Caki2 (cell line): ENCODE measurements at regions not wholly inside any gene's neighbourhood (a gene's known extent, or its start where the extent isn't known, plus 50 kb on each side); places are given as distances from the start of the nearest gene placed in this dataset.
"Not testable (repeated sequence)": the region's sequence is repeated elsewhere in the genome, so short reads cannot be mapped to it uniquely, and the experiment has no call there.

ENCODE experiments used
- DNase-seq: peaks from one replicate; pipeline ENCODE4 v3.0.0-alpha.2; 2015; ENCODE audit warnings: low read depth
- in situ Hi-C: cut with HindIII; loops from 2 replicates; pipeline ENCODE4 v1.10.0; 2016; ENCODE audit warnings: low sequenced_read_pairs, low pct_unique_long_range_greater_than_20kb, mixed read lengths

DNA sequence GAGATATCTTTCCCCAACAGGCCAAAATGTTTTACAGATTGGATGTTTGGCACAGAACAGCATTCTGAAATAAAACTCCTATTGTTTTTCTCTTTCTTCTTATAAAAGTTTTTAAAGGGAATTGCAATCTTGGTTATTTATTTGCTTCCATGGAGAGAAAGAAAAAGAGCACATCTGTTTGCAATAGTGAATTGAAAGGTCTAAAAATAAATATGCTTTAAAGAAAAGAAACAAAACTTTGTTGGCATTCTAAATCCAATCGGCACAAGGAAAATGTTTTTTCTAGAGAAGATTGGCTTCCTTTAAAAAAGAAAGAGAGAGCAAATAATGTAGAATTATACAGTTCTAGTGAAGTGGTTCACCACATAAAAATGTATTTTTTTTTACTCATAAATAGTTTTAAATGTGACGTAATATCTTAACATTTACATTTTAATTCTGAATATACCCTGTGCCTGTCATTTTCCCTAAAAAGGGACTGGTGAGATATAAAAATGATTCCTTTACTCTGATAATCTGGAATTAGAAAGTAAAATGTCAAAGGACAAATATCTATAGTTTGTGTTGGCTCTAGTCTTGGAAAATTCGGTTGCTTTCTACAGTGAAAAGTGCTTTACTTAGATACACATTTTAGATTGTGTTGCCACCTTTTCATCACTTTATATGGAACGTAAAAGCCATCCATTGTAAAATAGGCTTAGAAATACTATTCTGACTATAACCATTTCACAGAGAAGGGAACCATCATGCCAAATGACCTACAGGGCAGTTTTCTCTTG, 257.4 kb upstream of the CBLB start:
- in situ Hi-C loops: no loop called here
- DNase-seq: no peak

DNA sequence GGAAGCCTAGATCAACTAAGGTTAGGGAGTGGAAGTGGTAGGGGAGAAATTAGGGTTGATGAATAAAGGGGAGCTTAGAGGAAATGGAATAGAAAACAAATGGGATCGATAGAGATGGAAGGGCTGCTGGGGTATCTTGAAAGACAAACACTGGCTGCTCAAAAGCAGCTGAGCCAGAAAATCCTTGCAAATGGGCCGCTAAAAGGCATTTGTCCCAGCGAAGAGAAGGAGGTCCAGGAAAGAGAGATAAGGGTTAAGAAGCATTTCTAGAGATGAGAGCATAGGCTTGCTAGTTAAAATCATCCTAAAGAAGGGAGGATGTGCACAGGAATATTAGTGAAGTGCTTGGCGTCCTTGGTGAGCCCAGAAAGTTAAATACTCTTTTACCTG, 258.0 kb upstream of the CBLB start:
- no peak for DNase-seq
- in situ Hi-C loops: no loop called here

DNA sequence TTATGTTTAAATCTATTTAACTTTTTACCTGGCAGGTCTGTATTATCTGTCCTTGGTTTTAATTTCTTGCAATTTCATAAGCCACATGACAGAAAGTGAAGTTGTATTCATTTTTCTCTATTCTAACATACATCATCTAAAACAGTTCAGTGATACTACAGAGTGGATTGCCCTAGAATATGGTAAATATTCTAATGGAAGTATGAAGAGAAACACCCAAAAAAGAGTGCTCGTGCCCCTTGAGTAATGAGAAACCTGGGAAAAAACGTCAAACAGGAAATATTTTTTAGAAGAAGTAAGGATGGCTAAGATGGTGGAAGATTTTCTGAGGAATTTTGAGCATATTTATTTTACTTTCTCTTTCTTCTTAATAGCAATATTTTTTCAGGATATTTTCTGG, 261.1 kb upstream of the CBLB start:
- no peak for DNase-seq
- in situ Hi-C loops: no loop called here

DNA sequence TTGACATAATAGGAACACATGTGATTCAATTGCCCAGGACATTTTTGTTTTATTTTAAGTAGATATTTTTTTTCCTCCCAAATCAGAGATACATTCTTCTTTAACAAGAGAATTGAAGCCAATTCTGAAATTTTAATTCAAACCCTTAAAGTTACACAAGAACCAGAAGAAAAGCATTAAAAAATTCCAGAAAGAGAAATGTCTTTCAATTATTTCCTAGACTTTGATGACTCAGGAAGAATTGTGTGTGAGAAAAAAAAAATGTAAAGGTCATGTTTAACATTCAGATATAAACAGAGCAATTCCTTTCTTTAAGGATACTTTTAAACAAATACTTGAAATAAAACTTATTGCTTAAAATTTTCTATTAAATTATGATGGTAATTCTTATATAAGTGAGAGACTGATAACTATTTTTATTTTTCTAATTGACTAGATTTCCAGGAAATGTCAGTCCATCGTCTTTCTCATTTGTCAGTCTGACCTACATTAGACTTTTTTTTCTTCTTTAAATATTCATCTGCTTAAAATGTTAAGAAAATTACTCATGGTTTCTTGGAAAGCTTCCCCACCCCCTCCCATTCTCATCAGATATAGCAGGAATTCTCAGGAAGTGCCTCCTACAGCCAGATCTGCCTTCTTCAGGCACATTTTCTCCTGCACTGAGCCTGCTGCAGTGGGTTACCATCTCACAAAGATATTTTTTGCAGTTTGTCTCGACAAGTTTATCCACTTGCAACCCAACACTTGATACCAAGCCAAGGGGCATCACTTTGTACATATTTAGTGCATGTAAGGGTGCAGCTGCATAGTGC, 261.8 kb upstream of the CBLB start:
- peak; percentile 6 for DNase-seq
- in situ Hi-C loops: no loop called here

DNA sequence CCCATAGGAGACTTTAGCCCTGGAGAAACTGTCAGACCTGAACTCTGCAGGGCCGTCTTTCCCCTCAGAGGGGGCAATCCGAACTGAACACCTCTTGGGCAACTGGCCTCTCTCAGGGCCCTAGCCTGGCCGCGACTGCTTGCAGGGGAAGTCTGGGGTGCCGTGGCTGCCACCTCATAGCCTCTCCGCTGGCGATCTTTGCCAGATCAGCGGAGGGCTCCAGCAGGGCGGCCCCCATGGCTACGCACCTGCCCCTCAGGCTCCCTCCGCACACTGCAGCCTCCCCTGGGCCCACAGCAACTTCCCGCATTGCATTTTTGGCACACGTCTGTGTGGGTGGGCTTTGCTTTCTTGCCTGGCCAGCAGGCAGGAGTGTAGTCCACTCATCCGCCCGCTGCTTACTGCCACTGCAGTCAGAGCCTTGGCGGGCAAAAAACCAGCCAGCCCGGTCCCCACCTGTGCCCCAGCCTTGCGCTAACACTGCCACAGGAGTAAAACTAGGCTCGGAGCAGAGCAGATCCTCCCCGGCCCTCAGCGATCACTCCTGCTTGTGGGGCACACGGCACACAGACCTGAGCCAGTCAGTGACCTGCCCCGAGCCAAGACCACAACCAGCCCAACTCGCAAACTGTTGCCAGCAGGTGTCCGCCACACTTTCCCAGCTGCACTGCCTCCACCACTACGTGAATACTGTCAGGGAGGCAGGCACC, 266.8 kb upstream of the CBLB start:
- in situ Hi-C loops: no loop called here
- no peak for DNase-seq

DNA sequence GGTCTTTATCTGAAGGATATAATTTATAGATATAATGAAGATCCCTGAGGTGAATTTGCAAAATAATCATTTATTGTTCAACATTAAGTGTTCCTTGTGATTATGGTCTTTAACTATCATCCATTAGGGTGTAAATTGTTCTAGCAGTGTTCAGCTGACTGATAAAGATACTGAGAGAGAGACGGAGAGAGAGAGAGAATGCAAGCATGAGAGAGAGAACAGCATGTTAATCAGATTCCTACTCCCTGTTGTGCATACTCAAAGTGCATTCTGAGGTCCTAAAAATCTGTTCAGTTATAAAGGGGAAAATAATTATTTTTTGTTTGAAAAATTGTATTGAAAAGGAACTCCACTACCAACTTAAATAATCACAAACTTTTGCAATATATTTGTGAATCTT, 271.0 kb upstream of the CBLB start:
- in situ Hi-C loops: no loop called here
- DNase-seq: no peak

DNA sequence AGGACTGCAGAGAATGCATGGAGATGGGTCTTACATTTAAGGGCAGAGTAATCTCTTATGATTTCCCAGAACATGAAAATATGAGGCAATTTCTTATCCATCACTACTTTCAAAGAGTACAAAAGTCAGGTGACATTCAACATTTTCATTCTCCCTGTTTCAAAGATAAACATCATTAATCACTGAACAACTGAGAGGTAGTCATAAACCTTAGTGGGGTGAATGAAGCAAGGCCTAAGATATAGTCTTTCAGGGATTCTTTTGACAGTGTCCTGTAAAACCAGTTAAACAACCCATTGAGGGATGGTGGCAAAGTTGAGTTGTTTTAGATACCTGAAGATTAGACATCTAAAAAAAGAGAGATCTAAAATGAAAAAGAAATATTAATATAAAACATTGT, 271.6 kb upstream of the CBLB start:
- in situ Hi-C loops: no loop called here
- DNase-seq: no peak

DNA sequence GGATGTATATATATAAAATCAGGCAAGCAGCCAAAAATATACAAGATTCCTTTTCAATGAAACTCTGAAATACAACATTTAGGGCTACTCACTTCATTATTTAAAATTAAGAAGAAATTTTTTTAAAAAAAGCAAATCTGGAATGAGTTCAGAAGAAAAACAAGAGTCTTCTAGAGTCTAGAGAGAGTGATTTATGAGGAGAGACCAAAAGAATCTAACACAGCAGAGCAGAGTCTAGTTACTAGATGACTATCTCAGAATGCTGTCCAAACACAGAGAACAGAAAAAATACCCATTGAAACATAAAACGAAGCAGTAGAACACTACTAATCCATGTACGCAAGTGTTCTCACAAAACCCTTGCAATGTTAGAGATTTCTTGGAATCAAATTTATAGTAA, 275.2 kb upstream of the CBLB start:
- in situ Hi-C loops: no loop called here
- DNase-seq: no peak

DNA sequence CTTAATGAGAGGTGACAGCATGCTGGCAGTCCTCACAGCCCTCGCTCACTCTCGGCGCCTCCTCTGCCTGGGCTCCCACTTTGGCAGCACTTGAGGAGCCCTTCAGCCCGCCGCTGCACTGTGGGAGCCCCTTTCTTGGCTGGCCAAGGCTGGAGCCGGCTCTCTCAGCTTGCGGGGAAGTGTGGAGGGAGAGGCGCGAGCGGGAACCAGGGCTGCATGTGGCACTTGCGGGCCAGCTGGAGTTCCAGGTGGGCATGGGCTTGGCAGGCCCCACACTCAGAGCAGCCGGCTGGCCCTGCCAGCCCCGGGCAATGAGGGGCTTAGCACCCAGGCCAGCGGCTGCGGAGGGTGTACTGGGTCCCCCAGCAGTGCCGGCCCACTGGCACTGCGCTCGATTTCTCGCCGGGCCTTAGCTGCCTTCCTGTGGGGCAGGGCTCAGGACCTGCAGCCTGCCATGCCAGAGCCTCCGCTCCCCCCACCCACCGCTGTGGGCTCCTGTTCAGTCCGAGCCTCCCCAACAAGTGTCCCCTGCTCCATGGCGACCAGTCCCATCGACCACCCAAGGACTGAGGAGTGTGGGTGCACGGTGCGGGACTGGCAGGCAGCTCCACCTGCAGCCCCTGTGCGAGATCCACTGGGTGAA, 279.7 kb upstream of the CBLB start:
- in situ Hi-C loops, DNase-seq: not testable (repeated sequence)

DNA sequence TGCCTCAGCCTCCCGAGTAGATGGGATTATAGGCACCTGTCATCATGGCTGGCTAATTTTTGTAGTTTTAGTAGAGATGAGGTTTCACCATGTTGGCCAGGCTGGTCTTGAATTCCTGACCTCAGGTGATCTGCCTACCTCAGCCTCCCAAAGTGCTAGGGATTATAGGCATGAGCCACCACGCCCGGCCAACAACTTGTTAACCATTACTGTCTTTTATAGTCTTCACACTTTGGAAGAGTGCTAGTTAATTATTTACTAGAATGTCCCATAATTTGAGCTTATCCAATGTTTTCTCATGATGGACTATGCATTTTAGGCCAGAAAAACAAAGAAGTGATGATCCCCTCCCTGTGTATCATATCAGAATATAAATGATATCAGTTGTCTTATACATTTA, 288.6 kb upstream of the CBLB start:
- DNase-seq: peak; percentile 34
- in situ Hi-C loops: no loop called here

DNA sequence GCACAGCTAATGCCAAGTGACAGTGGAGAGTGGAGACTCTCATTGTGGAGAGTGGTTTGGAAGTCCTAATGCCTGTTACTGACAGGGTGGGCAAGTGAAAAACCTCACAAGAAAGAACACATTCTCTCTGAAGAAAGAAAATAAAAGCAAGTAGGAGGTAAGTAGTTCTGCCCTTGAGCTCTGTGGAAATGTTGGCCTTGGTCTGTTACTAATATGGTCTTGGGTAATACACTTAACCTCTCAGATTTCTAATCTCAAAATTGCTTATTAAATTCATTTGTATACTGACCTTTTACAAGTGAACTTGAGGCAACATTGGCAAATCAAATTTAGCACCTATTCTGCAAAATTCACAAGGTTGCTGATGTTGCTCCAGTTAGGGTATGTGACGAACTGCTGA, 291.6 kb upstream of the CBLB start:
- DNase-seq: no peak
- in situ Hi-C loops: no loop called here

DNA sequence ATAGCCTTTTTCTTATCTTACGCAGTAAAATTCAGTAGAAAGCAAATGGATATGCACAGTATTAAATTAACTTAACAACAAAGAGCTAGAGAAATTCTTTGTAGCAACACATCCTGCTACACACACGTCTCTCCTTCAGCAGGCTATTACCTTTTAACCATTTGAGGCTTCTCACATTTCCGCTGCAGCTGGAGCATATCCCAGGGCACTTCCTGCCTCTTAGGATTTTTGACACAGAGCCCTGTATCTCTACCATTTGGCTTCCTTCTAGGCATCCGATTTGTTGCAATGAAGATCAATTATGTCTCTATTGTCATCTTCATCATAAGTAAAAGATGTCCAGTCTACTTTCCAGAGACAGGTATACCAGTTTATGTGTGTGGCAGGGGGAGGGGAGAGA, 292.4 kb upstream of the CBLB start:
- in situ Hi-C loops: no loop called here

DNA sequence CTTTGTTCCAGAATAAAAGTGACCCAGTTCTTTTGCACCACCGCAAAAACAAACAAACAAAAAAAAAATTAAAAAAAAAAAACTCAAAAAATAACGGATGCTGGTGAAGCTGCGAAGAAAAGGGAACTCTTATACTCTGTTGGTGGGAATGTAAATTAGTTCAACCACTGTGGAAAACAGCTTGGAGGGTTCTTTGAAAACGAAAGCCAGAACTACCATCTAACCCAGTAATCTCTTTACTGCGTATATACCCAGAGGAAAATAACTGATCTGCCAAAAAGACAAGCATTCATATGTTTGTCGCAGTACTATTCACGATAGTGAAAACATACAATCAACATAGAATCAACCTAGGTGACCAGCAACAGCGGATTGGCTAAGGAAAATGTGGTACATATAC, 298.9 kb upstream of the CBLB start:
- in situ Hi-C loops: no loop called here
- no peak for DNase-seq

More for the DNA sequence above, 292.4 kb upstream of the CBLB start:
- DNase-seq: no peak

DNA sequence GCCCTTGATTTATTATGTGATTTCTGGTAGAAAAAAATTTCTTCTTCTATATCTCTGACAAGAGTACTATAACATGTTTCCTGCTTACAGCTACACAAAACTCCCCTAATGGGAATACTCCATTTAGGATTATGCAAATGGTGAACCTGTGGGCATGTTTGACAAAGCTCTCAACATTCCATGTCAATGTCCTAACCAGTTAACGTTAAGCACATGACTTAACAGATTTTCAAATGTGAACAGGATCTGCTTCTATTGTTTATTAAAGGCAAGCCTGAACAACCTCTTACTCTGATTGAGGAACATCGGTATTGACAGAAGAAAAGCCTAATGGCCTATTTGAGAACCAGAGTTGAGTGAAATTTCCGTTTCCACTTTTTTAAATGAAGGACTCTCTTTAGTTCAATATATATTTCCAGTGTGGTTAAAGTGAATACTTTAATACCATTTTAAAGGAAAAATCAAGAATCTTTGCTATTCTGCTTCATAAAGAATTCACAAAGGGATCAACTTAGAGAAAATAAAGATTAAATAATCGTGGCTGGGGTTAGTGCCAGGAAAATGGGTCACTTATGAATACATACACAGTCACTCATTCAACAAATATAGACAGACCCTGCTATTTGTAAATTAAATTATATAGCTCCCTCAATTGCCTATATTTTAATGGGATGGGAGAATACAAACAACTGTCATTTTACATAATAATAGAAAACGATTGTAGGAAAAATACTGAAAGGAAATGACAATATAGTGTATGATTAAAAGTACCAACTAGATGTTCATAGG, 300.3 kb upstream of the CBLB start:
- in situ Hi-C loops: no loop called here
- DNase-seq: no peak

DNA sequence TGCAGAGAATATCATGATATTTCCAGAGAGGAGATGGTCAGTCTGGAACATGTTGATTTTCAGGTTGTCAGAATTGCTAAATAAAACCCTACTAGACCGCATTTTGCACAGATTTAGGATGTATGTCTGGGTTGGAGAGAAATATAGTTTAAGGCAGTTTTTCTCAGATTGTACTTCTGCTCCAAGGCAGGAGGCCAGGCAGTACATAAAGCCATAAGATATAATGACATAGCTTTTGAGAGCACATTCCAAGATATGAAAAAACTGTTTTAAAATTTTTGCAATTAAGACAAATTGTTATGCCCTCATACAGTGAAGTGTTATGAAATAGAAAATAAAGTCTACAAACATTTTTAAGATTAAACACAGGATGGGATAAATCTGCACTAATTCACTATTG, 301.8 kb upstream of the CBLB start:
- in situ Hi-C loops: no loop called here
- DNase-seq: no peak

DNA sequence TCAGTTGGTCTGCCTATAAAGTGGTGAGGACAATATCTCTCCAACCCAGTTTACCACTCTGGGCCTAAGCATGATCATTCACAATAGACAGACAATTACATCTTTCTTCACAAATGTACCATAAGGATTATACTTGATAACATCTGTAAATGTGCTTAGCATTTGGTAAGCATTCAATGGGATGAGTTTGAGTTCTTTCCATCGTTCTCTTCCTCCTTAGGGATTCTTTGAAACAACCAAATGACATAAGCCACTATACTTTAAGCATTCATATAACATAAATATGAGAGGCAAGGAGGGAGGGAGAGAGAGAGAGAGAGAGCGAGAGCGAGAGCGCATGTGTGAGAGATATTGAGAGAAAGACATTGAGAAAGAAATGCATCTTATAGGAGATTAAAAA, 303.3 kb upstream of the CBLB start:
- in situ Hi-C loops: no loop called here
- DNase-seq: no peak

DNA sequence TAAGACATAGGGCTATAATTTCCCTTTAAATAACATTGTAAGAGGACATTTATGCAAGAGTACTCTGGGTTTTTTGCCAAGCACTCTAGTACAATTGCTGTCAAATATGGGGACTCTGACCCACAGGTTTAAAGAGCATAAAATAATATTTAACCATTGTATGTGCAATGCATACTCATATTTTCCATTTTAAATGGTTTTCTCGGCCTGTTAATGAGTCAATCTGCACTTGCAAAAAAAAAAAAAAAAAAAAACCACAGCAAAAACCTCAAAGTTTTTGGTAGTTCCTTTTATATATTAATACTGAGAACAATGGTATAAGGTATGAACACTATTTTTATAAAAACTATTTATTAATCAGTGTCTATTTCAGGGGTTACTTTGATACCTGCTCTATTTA, 304.0 kb upstream of the CBLB start:
- DNase-seq: no peak
- in situ Hi-C loops: no loop called here

DNA sequence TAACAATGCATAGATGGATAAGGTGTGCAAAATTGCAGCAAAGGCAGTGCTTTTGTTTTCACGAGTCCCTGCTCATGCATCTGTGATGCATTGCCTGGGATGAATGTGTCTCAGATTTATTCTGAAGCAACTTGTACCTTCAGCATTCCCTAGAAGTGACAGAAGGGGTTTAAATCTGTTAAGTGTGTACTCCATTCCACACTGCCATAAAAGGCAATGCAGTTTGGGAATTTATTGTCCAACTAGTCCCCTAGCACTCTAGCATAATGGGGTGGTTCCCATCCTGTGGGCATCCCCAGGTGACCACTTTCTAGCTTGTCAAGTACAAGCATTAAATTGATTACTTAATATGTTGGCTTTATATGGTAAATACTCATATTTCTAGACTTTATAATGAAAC, 306.5 kb upstream of the CBLB start:
- in situ Hi-C loops: no loop called here
- no peak for DNase-seq
